GM23338 (cell line): ENCODE measurements at regions not wholly inside any gene's neighbourhood (a gene's known extent, or its start where the extent isn't known, plus 50 kb on each side); places are given as distances from the start of the nearest gene placed in this dataset.

ENCODE experiments used
- EZH2 ChIP-seq: fragments of 200-600 bp; sonication (generic); IDR thresholded peaks from one replicate; pipeline ENCODE4 v1.8.0; 2017; ENCODE audit warnings: antibody characterized with exemption, mild to moderate bottlenecking, low read depth; ENCODE audit not compliant: unreplicated experiment
- JUNB ChIP-seq: IDR thresholded peaks from one replicate; pipeline ENCODE4 v1.6.1; 2016; ENCODE audit warnings: antibody characterized with exemption; ENCODE audit not compliant: unreplicated experiment
- TF ChIP-seq, protein P1 (sequence below), 2 experiments: fragments of 200-600 bp in 1 of 2; sonication (generic) in 1 of 2; conservative IDR thresholded peaks; 2 replicates each; pipeline versions ENCODE4 v1.5.1 to v1.6.1; 2016 to 2017; ENCODE audit warnings: antibody characterized with exemption in 2 of 2, low read depth in 2 of 2, mild to moderate bottlenecking in 2 of 2, moderate library complexity in 1 of 2
- TF ChIP-seq, protein P2 (sequence below): IDR thresholded peaks from 2 replicates; pipeline ENCODE4 v1.6.1; 2016; ENCODE audit warnings: antibody characterized with exemption

DNA sequence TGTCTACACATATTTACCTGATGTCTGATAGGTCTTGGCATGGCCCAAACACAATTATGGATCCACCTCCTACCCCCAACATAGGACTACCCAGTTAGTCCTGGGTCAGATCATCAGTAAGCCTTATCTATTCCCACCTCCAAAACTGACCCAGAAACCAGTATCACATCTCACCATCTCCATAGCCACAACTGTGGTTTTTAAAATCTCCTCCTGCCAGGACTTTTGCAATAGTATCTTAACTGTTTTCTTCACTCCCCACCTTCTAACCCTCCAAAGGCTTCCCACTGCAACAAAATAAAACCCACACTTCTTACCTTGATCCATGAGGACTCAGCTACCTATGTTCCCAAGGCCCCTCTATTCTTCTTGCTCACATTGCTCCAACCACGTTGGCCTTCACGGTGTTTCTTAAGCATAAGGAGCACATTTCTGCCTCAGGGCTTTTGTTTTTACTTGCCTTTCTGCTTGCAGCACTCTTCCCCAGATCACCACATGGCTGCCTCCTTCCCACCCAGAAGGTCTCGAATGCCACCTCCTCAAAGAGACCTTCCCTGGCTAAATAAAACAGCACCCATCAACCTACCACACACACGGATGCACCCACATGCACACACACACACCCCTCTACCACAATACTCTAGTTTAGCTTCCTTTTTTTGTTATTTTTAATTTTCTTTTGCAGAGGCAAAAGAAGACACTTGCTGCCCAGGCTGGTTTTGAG lies 125.9 kb upstream of the SLC1A4 start:
- TF ChIP-seq, protein P1, sequence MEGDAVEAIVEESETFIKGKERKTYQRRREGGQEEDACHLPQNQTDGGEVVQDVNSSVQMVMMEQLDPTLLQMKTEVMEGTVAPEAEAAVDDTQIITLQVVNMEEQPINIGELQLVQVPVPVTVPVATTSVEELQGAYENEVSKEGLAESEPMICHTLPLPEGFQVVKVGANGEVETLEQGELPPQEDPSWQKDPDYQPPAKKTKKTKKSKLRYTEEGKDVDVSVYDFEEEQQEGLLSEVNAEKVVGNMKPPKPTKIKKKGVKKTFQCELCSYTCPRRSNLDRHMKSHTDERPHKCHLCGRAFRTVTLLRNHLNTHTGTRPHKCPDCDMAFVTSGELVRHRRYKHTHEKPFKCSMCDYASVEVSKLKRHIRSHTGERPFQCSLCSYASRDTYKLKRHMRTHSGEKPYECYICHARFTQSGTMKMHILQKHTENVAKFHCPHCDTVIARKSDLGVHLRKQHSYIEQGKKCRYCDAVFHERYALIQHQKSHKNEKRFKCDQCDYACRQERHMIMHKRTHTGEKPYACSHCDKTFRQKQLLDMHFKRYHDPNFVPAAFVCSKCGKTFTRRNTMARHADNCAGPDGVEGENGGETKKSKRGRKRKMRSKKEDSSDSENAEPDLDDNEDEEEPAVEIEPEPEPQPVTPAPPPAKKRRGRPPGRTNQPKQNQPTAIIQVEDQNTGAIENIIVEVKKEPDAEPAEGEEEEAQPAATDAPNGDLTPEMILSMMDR (conservative IDR thresholded peaks at IDR 0.05; ENCODE audit: low read depth in 2 of 2), result no peak
- TF ChIP-seq, protein P2, sequence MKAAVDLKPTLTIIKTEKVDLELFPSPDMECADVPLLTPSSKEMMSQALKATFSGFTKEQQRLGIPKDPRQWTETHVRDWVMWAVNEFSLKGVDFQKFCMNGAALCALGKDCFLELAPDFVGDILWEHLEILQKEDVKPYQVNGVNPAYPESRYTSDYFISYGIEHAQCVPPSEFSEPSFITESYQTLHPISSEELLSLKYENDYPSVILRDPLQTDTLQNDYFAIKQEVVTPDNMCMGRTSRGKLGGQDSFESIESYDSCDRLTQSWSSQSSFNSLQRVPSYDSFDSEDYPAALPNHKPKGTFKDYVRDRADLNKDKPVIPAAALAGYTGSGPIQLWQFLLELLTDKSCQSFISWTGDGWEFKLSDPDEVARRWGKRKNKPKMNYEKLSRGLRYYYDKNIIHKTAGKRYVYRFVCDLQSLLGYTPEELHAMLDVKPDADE, result no peak
- no peak for TF ChIP-seq EZH2
- no peak for TF ChIP-seq JUNB
